ENCODE measurements at regions not wholly inside any gene's neighbourhood (a gene's known extent, or its start where the extent isn't known, plus 50 kb on each side); places are given as distances from the start of the nearest gene placed in this dataset.

DNA sequence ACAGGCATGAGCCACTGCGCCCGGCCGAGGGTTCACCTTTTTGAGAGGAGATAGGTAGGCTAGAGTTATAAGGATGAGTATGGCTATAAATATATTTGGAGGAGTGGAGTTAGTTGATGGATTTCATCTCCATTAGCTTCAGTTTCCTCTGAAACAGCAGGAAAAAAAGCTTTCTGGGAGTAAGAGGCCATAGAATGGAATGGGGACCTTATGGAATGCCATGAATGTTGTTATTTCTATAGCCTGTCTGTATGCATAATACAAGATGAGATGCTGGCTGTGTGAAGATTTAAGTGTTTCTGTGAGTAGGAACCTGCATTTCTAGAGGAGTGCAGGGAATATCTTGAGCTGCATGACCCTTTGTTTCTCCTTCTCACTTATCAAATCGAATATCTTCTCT, 114.9 kb upstream of the ARX start:
- Mint-ChIP-seq H3K4me3 (ENCODE audit: unreplicated experiment) (no peak overlapping the region), H3K27ac (ENCODE audit: unreplicated experiment) (no peak overlapping the region), H3K27me3 (ENCODE audit: unreplicated experiment) (peaks cover 16% of the 10 kb centered on the region), H3K36me3 (ENCODE audit: unreplicated experiment) (no peaks in the 10 kb centered on the region), H3K9me3 (ENCODE audit: unreplicated experiment) (no peaks in the 10 kb centered on the region), H3K4me1 (ENCODE audit: unreplicated experiment) (no peaks in the 10 kb centered on the region)
- TF ChIP-seq, protein P1, sequence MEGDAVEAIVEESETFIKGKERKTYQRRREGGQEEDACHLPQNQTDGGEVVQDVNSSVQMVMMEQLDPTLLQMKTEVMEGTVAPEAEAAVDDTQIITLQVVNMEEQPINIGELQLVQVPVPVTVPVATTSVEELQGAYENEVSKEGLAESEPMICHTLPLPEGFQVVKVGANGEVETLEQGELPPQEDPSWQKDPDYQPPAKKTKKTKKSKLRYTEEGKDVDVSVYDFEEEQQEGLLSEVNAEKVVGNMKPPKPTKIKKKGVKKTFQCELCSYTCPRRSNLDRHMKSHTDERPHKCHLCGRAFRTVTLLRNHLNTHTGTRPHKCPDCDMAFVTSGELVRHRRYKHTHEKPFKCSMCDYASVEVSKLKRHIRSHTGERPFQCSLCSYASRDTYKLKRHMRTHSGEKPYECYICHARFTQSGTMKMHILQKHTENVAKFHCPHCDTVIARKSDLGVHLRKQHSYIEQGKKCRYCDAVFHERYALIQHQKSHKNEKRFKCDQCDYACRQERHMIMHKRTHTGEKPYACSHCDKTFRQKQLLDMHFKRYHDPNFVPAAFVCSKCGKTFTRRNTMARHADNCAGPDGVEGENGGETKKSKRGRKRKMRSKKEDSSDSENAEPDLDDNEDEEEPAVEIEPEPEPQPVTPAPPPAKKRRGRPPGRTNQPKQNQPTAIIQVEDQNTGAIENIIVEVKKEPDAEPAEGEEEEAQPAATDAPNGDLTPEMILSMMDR (IDR thresholded peaks at IDR 0.05): no peak
- no peak for DNase-seq (ENCODE audit: extremely low spot score, unreplicated experiment)

DNA sequence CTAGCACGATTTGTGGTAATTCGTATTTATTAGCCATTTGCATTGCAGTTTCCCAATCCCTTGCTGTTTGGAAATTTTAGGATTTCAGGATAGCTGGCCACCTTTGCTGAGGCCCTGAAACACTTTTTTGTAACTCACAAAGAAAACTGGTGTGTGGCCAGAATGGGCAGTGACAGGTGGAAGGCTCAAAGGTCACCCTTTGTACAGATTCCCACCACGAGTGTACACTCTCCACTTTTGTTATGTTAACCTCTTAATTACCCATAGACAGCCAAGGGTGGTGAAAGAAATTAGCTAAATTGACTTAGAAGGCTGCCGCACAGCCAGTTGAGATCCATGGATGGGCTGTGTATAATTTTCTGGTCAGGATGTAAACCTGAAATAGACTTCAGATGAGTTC, 109.7 kb upstream of the ARX start:
- Mint-ChIP-seq H3K4me1 (ENCODE audit: unreplicated experiment) (no peaks in the 10 kb centered on the region), H3K9me3 (ENCODE audit: unreplicated experiment) (peaks cover 7% of the 10 kb centered on the region), H3K4me3 (ENCODE audit: unreplicated experiment) (no peak overlapping the region), H3K36me3 (ENCODE audit: unreplicated experiment) (no peaks in the 10 kb centered on the region), H3K27me3 (ENCODE audit: unreplicated experiment) (peaks cover 2% of the 10 kb centered on the region), H3K27ac (ENCODE audit: unreplicated experiment) (no peak overlapping the region)
- no peak for DNase-seq (ENCODE audit: extremely low spot score, unreplicated experiment)
- TF ChIP-seq, protein P1 (IDR thresholded peaks at IDR 0.05): no peak

DNA sequence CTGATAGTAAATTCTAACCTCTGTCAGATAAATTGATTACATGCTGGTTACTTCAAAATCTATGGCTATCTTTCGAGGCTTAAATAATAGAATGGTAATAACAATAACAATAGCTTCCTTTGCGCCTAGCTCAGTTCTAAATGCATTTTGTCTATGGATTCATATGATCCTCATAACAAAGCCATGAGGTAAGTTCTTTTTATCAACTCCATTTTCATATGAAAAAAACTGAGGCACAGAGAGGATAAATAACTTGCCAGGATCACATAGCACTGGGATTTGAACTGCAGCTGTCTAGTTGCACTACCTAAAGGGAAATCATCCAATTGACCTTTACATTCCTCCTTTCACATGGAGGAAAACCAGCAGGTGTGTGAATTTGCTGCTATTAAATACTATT, 108.6 kb upstream of the ARX start:
- H3K4me3 Mint-ChIP-seq (ENCODE audit: unreplicated experiment): no peak overlapping the region
- DNase-seq (ENCODE audit: extremely low spot score, unreplicated experiment): no peak

DNA sequence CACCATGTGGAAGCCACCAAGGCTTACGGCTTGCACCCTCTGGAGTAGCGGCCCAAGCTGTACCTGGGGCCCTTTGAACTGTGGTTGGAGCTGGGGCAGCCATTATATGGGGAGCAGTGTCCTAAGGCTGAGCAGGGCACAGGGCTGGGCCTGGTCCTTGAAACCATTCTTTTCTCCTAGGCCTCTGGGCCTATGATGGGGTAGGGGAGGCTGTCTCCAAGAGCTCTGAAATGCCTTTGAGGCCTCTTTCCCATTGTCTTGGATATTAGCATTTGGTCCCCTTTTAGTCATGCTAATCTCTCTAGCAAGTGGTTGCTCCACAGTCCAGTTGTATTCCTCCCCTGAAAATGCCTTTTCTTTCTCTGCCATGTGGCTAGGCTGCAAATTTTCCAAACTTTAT, 96.4 kb upstream of the ARX start:
- no peak overlapping the region for H3K27ac Mint-ChIP-seq (ENCODE audit: unreplicated experiment)
- H3K27me3 Mint-ChIP-seq (ENCODE audit: unreplicated experiment): no peaks in the 10 kb centered on the region
- peaks cover 4% of the 10 kb centered on the region for H3K9me3 Mint-ChIP-seq (ENCODE audit: unreplicated experiment)
- no peaks in the 10 kb centered on the region for H3K4me1 Mint-ChIP-seq (ENCODE audit: unreplicated experiment)
- no peak overlapping the region for H3K4me3 Mint-ChIP-seq (ENCODE audit: unreplicated experiment)
- DNase-seq (ENCODE audit: extremely low spot score, unreplicated experiment): no peak
- TF ChIP-seq, protein P1 (IDR thresholded peaks at IDR 0.05): no peak
- no peaks in the 10 kb centered on the region for H3K36me3 Mint-ChIP-seq (ENCODE audit: unreplicated experiment)

More for the DNA sequence above, 108.6 kb upstream of the ARX start:
- Mint-ChIP-seq H3K36me3 (ENCODE audit: unreplicated experiment) (no peaks in the 10 kb centered on the region), H3K27ac (ENCODE audit: unreplicated experiment) (no peak overlapping the region), H3K9me3 (ENCODE audit: unreplicated experiment) (peaks cover 7% of the 10 kb centered on the region), H3K4me1 (ENCODE audit: unreplicated experiment) (no peaks in the 10 kb centered on the region), H3K27me3 (ENCODE audit: unreplicated experiment) (peaks cover 2% of the 10 kb centered on the region)
- TF ChIP-seq, protein P1 (IDR thresholded peaks at IDR 0.05): no peak

DNA sequence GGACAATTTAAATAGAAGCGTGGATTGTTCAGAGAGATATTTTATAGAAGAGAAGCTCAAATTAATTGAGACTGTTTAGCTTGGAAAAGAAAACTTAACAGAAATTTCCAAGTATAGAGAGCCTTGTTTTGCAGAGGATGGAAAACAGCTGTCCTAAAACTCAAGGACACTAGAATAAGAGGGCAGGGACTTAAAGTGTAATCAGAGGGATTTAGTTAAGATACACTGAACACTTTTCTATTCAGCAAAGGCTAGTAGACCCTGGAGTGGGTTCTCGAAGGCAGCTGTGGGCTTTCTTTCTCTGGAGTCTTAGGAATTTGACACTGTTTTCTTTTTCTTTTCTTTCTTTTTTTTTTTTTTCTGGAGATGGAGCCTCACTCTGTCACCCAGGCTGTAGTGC, 92.7 kb upstream of the ARX start:
- peaks cover 4% of the 10 kb centered on the region for H3K27me3 Mint-ChIP-seq (ENCODE audit: unreplicated experiment)

More for the DNA sequence above, 92.7 kb upstream of the ARX start:
- H3K4me1 Mint-ChIP-seq (ENCODE audit: unreplicated experiment): no peaks in the 10 kb centered on the region
- H3K27ac Mint-ChIP-seq (ENCODE audit: unreplicated experiment): no peak overlapping the region
- no peaks in the 10 kb centered on the region for H3K9me3 Mint-ChIP-seq (ENCODE audit: unreplicated experiment)
- H3K4me3 Mint-ChIP-seq (ENCODE audit: unreplicated experiment): no peak overlapping the region
- no peak for DNase-seq (ENCODE audit: extremely low spot score, unreplicated experiment)
- no peaks in the 10 kb centered on the region for H3K36me3 Mint-ChIP-seq (ENCODE audit: unreplicated experiment)
- TF ChIP-seq, protein P1 (IDR thresholded peaks at IDR 0.05): no peak

All from osteocyte (in vitro differentiated cells).